Natural killer cell (primary cell): ENCODE measurements at regions not wholly inside any gene's neighbourhood (a gene's known extent, or its start where the extent isn't known, plus 50 kb on each side); places are given as distances from the start of the nearest gene placed in this dataset.

Source experiments
- ATAC-seq, 3 donors: fragments of 150-1000 bp in 2 of 3; fragments of 200-7000 bp in 1 of 3; cut with Tn5 transposase; 1 replicate in 1 of 3; 2 replicates in 2 of 3; pipeline ENCODE4 v1.10.0; 2021; ENCODE audit warnings: mild to moderate bottlenecking in 2 of 3, moderate library complexity in 2 of 3
- DNase-seq, 2 donors: peaks; one replicate each; pipeline versions ENCODE4 v3.0.0 to v3.0.0-alpha.2; 2013 to 2021; ENCODE audit warnings: mixed read lengths in 1 of 2
- H3K27ac ChIP-seq: one replicate; pipeline ENCODE4 v1.5.1; 2013; ENCODE audit warnings: mild to moderate bottlenecking, low read length
- H3K27me3 ChIP-seq: one replicate; pipeline ENCODE4 v1.6.1; 2013; ENCODE audit warnings: low read length; ENCODE audit not compliant: control insufficient read depth, insufficient read depth
- H3K36me3 ChIP-seq: one replicate; pipeline ENCODE4 v1.6.1; 2013; ENCODE audit warnings: low read length; ENCODE audit not compliant: control insufficient read depth, insufficient read depth
- H3K4me1 ChIP-seq: one replicate; pipeline ENCODE4 v1.6.1; 2013; ENCODE audit warnings: low read length; ENCODE audit not compliant: control insufficient read depth, insufficient read depth
- H3K4me3 ChIP-seq: one replicate; pipeline ENCODE4 v1.5.1; 2013; ENCODE audit warnings: low read length
- H3K9me3 ChIP-seq: one replicate; pipeline ENCODE4 v1.6.1; 2013; ENCODE audit warnings: low read length; ENCODE audit not compliant: control insufficient read depth, insufficient read depth
- H3K27ac Mint-ChIP-seq, 2 donors: one replicate each; pipeline ENCODE4 v1.8.0; 2022; ENCODE audit warnings: mild to moderate bottlenecking in 2 of 2, mixed read lengths in 2 of 2, moderate library complexity in 1 of 2
- H3K27me3 Mint-ChIP-seq, 2 donors: one replicate each; pipeline ENCODE4 v1.8.0; 2022; ENCODE audit warnings: low read depth in 2 of 2, mixed read lengths in 2 of 2
- H3K36me3 Mint-ChIP-seq: one replicate; pipeline ENCODE4 v1.8.0; 2022; ENCODE audit warnings: mixed read lengths
- H3K4me1 Mint-ChIP-seq, 2 donors: one replicate each; pipeline ENCODE4 v1.8.0; 2022; ENCODE audit warnings: mixed read lengths in 2 of 2
- H3K4me3 Mint-ChIP-seq: one replicate; pipeline ENCODE4 v1.8.0; 2022; ENCODE audit warnings: mild to moderate bottlenecking, moderate library complexity, mixed read lengths
- H3K9me3 Mint-ChIP-seq, 2 donors: one replicate each; pipeline ENCODE4 v1.8.0; 2022; ENCODE audit warnings: mixed read lengths in 2 of 2
- CTCF ChIP-seq: fragments of 200-600 bp; IDR thresholded peaks from one replicate; pipeline ENCODE4 v1.8.0; 2022; ENCODE audit warnings: antibody characterized with exemption
- WGBS: methylation state at CpG from one replicate; pipeline ENCODE4 v1.1.7; 2013; ENCODE audit warnings: missing lambda C conversion rate; ENCODE audit not compliant: insufficient coverage; 5-methylcytosine and 5-hydroxymethylcytosine counted together
- intact Hi-C: fragments of 100-400 bp; cut with micrococcal nuclease; formaldehyde crosslinking; loops from one replicate; pipeline ENCODE4 v1.14.2; 2022

DNA sequence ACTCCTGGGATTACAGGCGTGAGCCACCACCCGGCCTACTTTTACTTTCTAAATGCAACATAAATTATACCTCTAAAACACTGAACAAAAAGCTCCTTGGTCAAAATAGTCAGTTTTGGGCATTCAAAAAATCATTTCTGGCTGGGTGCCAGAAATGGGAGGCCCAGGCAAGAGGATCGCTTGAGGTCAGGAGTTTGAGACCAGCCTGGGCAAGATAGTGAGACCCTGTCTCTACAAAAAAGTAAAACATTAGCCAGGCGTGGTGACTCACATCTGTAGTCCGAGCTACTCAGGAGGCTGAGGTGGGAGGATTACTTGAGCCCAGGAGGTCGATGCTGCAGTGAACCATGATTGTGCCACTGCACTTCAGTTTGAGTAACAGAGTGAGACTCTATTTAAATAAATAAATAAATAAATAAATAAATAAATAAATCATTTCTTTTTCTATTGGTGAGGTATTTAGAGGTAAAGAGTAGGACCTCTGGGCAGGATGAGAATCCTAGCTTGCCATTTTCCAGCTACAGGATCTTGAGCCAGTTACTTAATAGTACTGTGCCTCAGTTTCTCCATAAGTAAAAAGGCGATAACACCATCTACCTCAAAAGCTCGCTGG lies 87.6 kb downstream of the SKIDA1 start:
- Histone ChIP-seq H3K9me3 (no peaks in the 10 kb centered on the region), H3K4me3 (no peak overlapping the region), H3K36me3 (no peaks in the 10 kb centered on the region), H3K27ac (no peak overlapping the region), H3K27me3 (no peaks in the 10 kb centered on the region), H3K4me1 (no peaks in the 10 kb centered on the region)
- Mint-ChIP-seq H3K9me3 (no peaks in the 10 kb centered on the region), H3K36me3 (no peaks in the 10 kb centered on the region), H3K27ac (no peak overlapping the region), H3K27me3 (peaks cover 0 to 9% of the 10 kb centered on the region in 2 donors), H3K4me3 (no peak overlapping the region), H3K4me1 (no peaks in the 10 kb centered on the region)
- intact Hi-C loops, result no loop called here
- no peak for ATAC-seq
- no peak for TF ChIP-seq CTCF
- WGBS, result 89% methylated on average over 8 of the region's 8 CpGs
- DNase-seq, result no peak

DNA sequence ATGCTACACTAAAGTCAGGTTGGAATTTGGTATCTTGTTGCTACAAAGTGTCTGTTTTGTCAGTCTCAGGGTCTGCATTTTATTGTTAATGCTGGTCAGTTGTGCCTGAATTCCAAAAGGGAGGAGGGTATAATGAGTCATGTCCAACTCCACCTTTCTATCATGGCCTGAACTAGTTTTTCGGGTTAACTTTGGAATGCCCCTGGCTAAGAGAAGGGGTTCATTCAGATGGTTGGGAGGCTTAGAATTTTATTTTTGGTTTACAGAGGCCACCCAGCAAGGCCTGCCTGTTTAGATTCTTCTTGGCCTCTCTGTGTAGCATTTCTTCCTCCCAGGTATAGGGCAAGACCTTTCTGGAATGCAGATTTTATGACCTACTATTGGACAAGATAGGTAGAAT lies 93.2 kb downstream of the SKIDA1 start:
- H3K27me3 Mint-ChIP-seq, result peaks cover 7 to 16% of the 10 kb centered on the region in 2 donors
- DNase-seq, result no peak
- Histone ChIP-seq H3K27ac (no peak overlapping the region), H3K27me3 (no peaks in the 10 kb centered on the region), H3K36me3 (no peaks in the 10 kb centered on the region), H3K9me3 (peaks cover 1% of the 10 kb centered on the region), H3K4me1 (no peaks in the 10 kb centered on the region), H3K4me3 (no peak overlapping the region)
- H3K4me1 Mint-ChIP-seq, result no peaks in the 10 kb centered on the region
- no peaks in the 10 kb centered on the region for H3K9me3 Mint-ChIP-seq
- ATAC-seq, result no peak
- intact Hi-C loops, result no loop called here
- no peaks in the 10 kb centered on the region for H3K36me3 Mint-ChIP-seq
- WGBS, result 75% methylated on average over 1 of the region's 1 CpG
- no peak overlapping the region for H3K4me3 Mint-ChIP-seq
- TF ChIP-seq CTCF, result no peak
- no peak overlapping the region for H3K27ac Mint-ChIP-seq

DNA sequence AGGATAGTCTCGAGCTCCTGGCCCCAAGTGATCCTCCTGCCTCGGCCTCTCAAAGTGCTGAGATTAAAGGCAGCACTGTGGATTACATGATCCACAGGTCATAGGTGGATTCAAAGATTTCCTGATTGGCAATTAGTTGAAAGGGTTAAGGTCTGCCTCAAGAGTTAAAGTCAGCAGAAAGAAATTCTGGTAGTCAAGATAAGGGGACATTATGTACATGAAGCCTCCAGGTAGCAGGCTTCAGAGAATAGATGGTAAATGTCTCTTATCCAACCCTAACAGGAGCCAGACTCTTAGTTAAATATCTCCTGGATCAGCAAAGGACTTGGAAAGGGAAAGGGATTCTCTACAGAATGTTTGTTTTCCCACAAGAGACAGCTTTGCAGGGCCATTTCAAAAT lies 93.7 kb downstream of the SKIDA1 start:
- ATAC-seq (no peak), DNase-seq (no peak)
- no peaks in the 10 kb centered on the region for H3K36me3 ChIP-seq
- Mint-ChIP-seq H3K9me3 (no peaks in the 10 kb centered on the region), H3K27ac (no peak overlapping the region), H3K27me3 (peaks cover 7 to 17% of the 10 kb centered on the region in 2 donors), H3K4me1 (no peaks in the 10 kb centered on the region), H3K4me3 (no peak overlapping the region), H3K36me3 (no peaks in the 10 kb centered on the region)
- no peak for TF ChIP-seq CTCF
- H3K4me1 ChIP-seq, result no peaks in the 10 kb centered on the region
- H3K27me3 ChIP-seq, result no peaks in the 10 kb centered on the region
- 64% methylated on average over 2 of the region's 2 CpGs for WGBS
- no peak overlapping the region for H3K27ac ChIP-seq
- peaks cover 3% of the 10 kb centered on the region for H3K9me3 ChIP-seq
- H3K4me3 ChIP-seq, result no peak overlapping the region
- intact Hi-C loops, result no loop called here

- peaks cover 3% of the 10 kb centered on the region for H3K9me3 ChIP-seq
- DNase-seq (no peak), ATAC-seq (no peak)
- H3K9me3 Mint-ChIP-seq, result no peaks in the 10 kb centered on the region
- no peak overlapping the region for H3K27ac Mint-ChIP-seq
- no peak overlapping the region for H3K27ac ChIP-seq
- H3K4me3 ChIP-seq, result no peak overlapping the region
- no peak overlapping the region for H3K4me3 Mint-ChIP-seq
- H3K36me3 Mint-ChIP-seq, result no peaks in the 10 kb centered on the region
- peaks cover 6 to 17% of the 10 kb centered on the region in 2 donors for H3K27me3 Mint-ChIP-seq
- no peak for TF ChIP-seq CTCF
- no peaks in the 10 kb centered on the region for H3K27me3 ChIP-seq
- H3K4me1 Mint-ChIP-seq, result no peaks in the 10 kb centered on the region
- intact Hi-C loops, result no loop called here
- no peaks in the 10 kb centered on the region for H3K4me1 ChIP-seq
- 71% methylated on average over 6 of the region's 6 CpGs for WGBS
- H3K36me3 ChIP-seq, result no peaks in the 10 kb centered on the region
Measured at GRCh38 chr10:21427804-21428481, 97.5 kb downstream of the SKIDA1 start.
